HG03060 (cell line): ENCODE measurements at regions not wholly inside any gene's neighbourhood (a gene's known extent, or its start where the extent isn't known, plus 50 kb on each side); places are given as distances from the start of the nearest gene placed in this dataset.
"Not testable (repeated sequence)": the region's sequence is repeated elsewhere in the genome, so short reads cannot be mapped to it uniquely, and the experiment has no call there.

Source experiments
- ATAC-seq: cut with Tn5 transposase; IDR thresholded peaks from one replicate; pipeline ENCODE4 v1.9.1; 2021; ENCODE audit warnings: low read depth, moderate number of reproducible peaks; ENCODE audit not compliant: unreplicated experiment

- ATAC-seq, result no peak
Measured at GRCh38 chr15:54850101-54850500, 346.6 kb downstream of the RSL24D1 start.

- ATAC-seq, result no peak
Measured at GRCh38 chr15:54843006-54843405, 353.7 kb downstream of the RSL24D1 start.

DNA sequence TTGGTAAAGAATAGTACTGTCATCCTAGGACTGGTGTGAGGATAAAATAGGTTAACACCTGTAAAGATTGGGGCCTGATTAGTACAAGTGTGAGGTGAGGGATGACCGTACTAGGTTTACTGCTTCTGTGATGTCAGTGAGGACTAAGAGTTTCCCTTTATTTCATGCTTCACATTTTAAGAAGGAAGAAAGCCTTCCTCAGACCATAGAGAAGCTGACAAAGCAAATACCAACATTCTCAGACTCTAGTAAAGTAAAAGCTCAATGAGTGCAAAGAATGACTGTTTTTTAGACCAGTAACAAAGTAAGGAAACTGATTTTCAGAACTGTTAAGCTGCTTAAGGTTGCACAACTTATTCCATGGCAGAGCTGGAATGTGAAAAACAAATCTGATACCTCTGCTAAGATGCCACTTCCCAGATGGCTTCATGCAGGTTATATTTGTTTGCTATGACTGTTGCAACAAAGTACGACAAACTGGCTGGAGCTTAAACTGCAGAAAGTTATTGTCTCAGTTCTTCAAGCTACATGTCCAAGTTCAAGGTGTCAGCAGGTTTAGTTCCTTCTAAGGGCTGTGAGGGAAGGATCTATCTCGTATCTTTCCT, 354.9 kb downstream of the RSL24D1 start:
- no peak for ATAC-seq

GRCh38 chr15:54840621-54841398, 355.9 kb downstream of the RSL24D1 start:
- ATAC-seq, result no peak

DNA sequence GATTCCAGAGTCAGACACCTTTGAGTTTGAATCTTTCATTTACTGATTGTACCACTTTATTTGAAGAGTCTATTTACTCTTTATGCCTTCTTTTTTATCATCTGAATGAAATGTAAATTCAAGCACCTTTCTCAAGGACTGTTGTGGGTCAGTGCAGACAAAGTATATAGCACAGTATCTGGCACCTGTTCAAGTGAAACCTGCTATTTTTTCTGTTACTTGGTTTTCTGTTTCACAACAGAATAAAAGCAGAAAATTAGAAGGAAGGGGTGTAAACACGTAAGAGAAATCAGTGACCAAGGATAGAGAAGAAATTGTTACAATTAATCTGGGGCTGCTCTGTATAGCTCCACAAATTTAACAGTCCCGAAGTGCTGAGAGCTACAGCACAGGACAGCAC, 357.4 kb downstream of the RSL24D1 start:
- no peak for ATAC-seq

DNA sequence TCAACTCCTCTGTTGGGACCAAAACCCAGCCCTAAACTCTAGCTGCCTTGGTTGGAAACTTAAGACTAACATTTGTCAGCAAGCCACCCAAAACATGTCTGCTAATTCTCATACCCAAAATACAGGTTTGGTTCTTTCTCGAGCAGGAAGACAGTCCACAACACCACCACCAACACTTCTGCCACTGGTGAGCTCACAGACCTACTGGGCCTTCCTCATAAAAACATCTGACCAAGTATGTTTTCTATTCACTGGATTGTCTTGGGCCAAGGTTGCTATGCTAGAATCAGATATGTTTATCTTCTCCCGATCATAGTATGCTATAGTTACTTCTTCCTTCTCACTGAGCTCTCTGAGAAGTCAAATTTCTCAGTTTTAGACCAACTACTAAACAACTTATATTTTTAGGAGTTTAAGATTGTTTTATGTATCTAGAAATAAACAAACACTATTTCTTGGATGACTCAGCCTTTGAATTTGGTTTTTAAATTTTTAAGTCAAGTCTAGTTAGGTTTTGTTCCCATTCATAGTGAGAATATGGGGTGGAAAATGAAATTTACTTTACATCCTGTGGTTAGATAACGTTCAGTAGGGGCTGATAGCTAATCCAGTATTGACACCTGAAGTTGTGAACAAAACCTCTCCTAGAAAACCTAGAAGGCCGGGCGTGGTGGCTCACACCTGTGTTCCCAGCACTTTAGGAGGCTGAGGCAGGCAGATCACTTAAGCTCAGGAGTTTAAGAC, 360.5 kb downstream of the RSL24D1 start:
- peak; percentile 54 for ATAC-seq

GRCh38 chr15:54829821-54830220, 366.9 kb downstream of the RSL24D1 start:
- ATAC-seq, result no peak

GRCh38 chr15:54820811-54821210, 375.9 kb downstream of the RSL24D1 start:
- ATAC-seq, result no peak

- ATAC-seq, result no peak
Measured at GRCh38 chr15:54820098-54820497, 376.6 kb downstream of the RSL24D1 start.

- ATAC-seq, result no peak
Measured at GRCh38 chr15:54816401-54816800, 380.3 kb downstream of the RSL24D1 start.

DNA sequence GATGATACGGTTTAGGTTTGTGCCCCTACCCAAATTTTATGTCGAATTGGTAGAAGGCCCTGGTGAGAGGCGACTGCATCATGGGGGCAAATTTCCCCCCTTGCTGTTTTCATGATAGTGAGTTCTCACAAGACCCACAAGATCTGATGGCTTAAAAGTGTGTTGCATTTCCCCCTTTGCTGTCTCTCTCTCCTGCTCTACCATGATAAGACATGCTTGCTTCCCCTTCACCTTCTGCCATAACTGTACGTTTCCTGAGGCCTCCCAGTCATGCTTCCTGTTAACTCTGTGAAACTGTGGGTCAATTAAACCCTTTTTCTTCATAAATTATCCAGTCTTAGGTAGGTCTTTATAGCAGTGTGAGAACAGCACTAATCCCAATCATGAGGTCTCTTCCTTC, 381.2 kb downstream of the RSL24D1 start:
- ATAC-seq, result no peak

DNA sequence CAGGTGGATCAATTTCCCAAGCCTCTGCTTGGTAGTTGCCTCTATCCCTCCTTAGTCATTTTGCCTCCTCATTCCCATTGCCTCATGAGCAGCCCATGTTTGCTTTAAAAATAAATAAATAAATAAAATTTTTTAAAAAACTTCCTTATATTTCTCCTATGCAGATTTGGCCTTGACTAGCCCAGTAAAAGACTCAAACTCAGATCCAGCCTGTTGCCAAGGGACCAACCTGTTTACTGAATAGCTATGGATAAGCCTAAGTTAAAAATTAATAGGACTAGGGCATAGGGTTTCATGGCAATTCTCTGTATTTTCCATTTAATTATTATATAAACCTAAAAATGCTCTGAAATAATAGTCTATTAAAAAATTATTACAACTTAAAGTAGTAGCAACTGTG, 384.4 kb downstream of the RSL24D1 start:
- no peak for ATAC-seq

DNA sequence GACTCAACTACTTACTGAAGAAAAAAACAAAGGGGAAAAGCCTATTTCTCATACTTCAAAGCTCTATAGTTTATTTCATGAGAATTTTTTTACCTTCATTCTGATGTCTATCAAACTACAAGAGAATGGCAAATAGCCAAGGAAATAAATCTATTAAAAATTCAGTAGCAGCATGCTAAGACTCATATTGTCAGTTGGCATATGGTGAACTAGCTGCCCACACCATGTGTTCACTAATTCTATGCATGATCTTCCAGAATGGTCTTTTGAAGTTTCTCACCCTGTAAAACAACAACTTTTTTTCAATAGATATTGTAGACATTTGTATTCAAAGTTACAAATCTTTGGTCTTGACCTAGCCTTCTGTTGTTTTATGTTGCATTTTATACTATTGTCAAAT, 386.2 kb downstream of the RSL24D1 start:
- no peak for ATAC-seq

DNA sequence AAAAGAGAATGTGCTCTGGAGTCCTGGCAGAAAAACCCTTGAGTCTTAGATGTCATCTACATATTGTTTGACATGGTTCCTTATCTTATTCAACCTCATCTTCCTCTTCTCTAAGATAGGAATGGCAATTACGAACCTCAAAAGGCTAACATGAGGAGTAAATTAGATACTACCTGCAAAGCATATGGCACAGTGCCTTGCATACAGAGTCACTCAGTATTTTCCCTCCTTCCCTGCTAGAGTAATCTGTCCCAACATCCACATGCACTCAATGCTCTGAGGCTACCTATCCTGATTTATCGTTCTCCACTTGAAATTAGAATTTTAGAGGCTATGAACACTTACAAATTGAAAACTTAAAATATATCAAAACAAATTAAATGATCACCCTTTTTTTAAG, 386.7 kb downstream of the RSL24D1 start:
- no peak for ATAC-seq

- no peak for ATAC-seq
Measured at GRCh38 chr15:54808321-54808720, 388.4 kb downstream of the RSL24D1 start.

DNA sequence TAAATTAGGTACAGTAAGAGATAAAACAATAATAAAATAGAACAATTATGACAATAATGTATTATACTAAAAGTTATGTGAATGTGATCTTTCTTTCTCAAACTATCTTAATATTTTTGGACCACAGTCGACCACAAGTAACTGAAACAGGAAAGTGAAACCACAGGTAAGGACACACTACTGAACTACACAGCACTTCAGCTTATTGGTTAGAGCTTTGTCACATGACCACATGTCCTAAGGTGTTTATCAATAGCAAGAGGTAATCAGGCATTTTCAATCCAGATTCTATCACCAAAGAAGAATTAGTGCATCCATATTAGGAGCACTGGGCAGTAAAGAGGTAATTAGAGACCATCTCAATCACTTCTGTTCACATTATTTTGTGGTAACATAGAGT, 392.8 kb downstream of the RSL24D1 start:
- no peak for ATAC-seq

- peak; percentile 67 for ATAC-seq
Measured at GRCh38 chr15:54803134-54803808, 393.5 kb downstream of the RSL24D1 start.

GRCh38 chr15:54792526-54792925, 404.2 kb downstream of the RSL24D1 start:
- ATAC-seq, result no peak

DNA sequence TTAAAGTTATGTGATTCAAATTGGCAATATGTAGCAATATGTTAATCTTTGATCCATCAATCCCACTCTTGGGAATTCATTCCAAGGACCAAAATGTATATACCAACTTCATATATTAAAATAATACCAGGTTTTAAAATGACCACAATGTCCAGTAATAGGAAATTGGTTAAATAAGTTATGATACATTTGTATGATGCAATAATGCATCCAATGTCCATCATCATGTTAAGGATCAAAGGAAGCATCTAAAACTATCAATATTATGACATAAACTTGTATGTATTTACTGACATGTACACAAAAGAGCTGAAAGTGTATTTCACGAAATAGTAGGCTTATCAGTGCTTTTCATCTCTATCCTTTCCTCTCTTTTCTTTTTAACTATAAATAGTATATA, 406.0 kb downstream of the RSL24D1 start:
- ATAC-seq, result no peak

DNA sequence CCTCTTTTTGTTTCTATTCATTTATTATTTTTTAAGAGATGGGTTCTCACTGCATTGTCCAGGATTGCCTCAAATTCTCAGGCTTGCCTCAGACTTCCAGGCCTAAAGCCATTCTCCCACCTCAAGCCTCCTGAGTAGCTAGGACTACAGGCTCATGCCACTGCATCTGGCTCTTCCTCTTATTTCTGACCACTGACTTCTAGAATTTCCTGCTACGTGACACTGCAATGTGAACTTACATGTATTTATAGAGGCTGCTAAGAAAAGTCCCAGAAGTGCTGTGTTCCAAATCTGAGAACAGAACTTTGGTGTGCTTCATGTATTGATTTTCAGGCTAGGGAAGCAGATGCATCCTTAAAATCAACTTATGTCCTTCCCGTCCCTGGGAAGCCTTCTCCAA, 407.4 kb downstream of the RSL24D1 start:
- no peak for ATAC-seq

GRCh38 chr15:54781220-54781619, 415.5 kb downstream of the RSL24D1 start:
- ATAC-seq, result not testable (repeated sequence)
